ENCODE measurements at regions not wholly inside any gene's neighbourhood (a gene's known extent, or its start where the extent isn't known, plus 50 kb on each side); places are given as distances from the start of the nearest gene placed in this dataset.

GRCh38 chr20:9011121-9011520 is 57.8 kb upstream of the PLCB4 start:
- no peak for TF ChIP-seq CTCF (conservative IDR thresholded peaks at IDR 0.05 in 1 of 2, IDR thresholded peaks at IDR 0.05 in 1 of 2; ENCODE audit: extremely low read depth in 1 of 2, insufficient read depth in 1 of 2, low read depth in 1 of 2, low read length in 2 of 2)
- no peak for TF ChIP-seq EZH2 (IDR thresholded peaks at IDR 0.05; ENCODE audit: borderline replicate concordance, low read length)
